ENCODE measurements at regions not wholly inside any gene's neighbourhood (a gene's known extent, or its start where the extent isn't known, plus 50 kb on each side); places are given as distances from the start of the nearest gene placed in this dataset.

GRCh38 chrX:37904833-37905232 is 57.5 kb upstream of the DYNLT3 start:
- TF ChIP-seq CTCF (IDR thresholded peaks at IDR 0.05; ENCODE audit: insufficient read depth, low read length) (no peak), SPI1 (IDR thresholded peaks at IDR 0.05; ENCODE audit: borderline replicate concordance, low read depth) (no peak), POLR2AphosphoS5 (IDR thresholded peaks at IDR 0.05; ENCODE audit: low read depth) (no peak), GABPA (IDR thresholded peaks at IDR 0.05; ENCODE audit: low read depth) (no peak), REST (IDR thresholded peaks at IDR 0.05; ENCODE audit: insufficient replicate concordance, low read depth) (no peak)
- Histone ChIP-seq H3K4me3 (replicated peaks; ENCODE audit: insufficient read depth, low read length) (no peak overlapping the region), H3K27ac (replicated peaks) (no peak overlapping the region), H3K27me3 (ENCODE audit: insufficient read depth, poor library complexity, severe bottlenecking) (peaks cover 21% of the 10 kb centered on the region)
- DNase-seq (ENCODE audit: low read depth in 1 of 2, low spot score in 1 of 2): no peak

DNA sequence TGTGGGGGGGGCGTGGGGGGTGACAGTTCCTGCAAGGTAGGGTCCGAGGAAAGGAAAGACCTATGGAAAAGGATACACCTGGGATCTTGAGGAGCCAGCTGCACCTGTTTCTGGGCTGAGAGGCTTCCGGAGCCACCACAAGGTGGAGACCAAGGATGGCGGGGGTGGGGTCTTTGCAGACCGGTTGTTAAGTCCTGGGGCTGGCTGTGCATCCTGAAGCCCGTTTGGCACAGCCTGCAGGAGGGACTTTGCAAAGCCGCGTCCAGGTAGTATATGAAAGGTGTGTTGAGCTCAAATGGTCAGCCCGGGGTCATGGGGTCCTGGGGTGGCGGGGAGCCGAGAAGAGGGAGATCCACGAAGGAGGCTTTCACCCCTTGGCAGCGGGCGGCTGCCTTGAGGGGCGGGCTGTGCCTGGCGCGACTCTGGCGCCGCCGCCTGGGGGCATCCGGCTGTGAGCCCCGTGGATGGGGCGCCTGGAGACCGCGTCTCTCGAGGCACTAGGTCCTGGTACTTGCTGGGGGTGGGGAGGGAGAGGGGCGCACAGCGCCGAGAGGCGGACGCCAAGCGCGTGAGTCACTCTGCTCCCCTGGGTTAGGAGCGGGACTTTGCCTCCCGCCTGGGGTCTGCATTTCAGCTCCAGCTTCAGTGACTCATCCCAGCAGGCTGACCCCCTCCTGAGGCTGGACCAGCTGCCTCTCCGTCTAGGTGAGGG is 58.2 kb upstream of the DYNLT3 start:
- H3K4me3 ChIP-seq (replicated peaks; ENCODE audit: insufficient read depth, low read length): no peak overlapping the region
- TF ChIP-seq GABPA (IDR thresholded peaks at IDR 0.05; ENCODE audit: low read depth) (no peak), SPI1 (IDR thresholded peaks at IDR 0.05; ENCODE audit: borderline replicate concordance, low read depth) (no peak), POLR2AphosphoS5 (IDR thresholded peaks at IDR 0.05; ENCODE audit: low read depth) (no peak), REST (IDR thresholded peaks at IDR 0.05; ENCODE audit: insufficient replicate concordance, low read depth) (no peak), CTCF (IDR thresholded peaks at IDR 0.05; ENCODE audit: insufficient read depth, low read length) (no peak)
- no peak overlapping the region for H3K27ac ChIP-seq (replicated peaks)
- no peak for DNase-seq (ENCODE audit: low read depth in 1 of 2, low spot score in 1 of 2)
- peaks cover 16% of the 10 kb centered on the region for H3K27me3 ChIP-seq (ENCODE audit: insufficient read depth, poor library complexity, severe bottlenecking)

DNA sequence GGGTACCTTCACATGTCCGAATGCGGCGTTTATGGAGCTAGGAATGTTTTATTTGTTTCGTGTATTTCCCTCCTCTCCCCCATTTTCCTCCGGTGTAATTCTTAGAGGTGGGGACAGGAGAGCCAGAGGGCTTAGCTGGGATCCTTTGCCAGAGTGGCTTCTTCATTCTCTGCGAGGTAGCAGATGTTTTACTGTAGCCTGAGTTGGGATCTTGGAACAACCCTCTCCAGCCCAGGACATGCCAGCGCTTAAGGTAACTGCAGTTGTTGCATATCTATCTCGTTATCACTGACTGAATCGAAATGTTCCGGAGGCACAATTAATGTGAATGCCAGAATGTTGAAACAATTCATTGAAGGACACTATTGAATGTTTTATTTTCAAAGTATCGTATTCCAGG is 59.0 kb upstream of the DYNLT3 start:
- no peak for DNase-seq (ENCODE audit: low read depth in 1 of 2, low spot score in 1 of 2)
- no peak for TF ChIP-seq REST (IDR thresholded peaks at IDR 0.05; ENCODE audit: insufficient replicate concordance, low read depth)
- no peak for TF ChIP-seq POLR2AphosphoS5 (IDR thresholded peaks at IDR 0.05; ENCODE audit: low read depth)
- TF ChIP-seq CTCF (IDR thresholded peaks at IDR 0.05; ENCODE audit: insufficient read depth, low read length): no peak
- no peak for TF ChIP-seq GABPA (IDR thresholded peaks at IDR 0.05; ENCODE audit: low read depth)
- no peak for TF ChIP-seq SPI1 (IDR thresholded peaks at IDR 0.05; ENCODE audit: borderline replicate concordance, low read depth)
- Histone ChIP-seq H3K4me3 (replicated peaks; ENCODE audit: insufficient read depth, low read length) (no peak overlapping the region), H3K27me3 (ENCODE audit: insufficient read depth, poor library complexity, severe bottlenecking) (peaks cover 16% of the 10 kb centered on the region), H3K27ac (replicated peaks) (no peak overlapping the region)
